DOHH2 (cell line): ENCODE measurements at regions not wholly inside any gene's neighbourhood (a gene's known extent, or its start where the extent isn't known, plus 50 kb on each side); places are given as distances from the start of the nearest gene placed in this dataset.

Experiments
- H3F3A ChIP-seq: fragments of 200-600 bp; sonication (generic), shearing (Covaris generic); 2 replicates; pipeline ENCODE4 v1.6.0; 2016; ENCODE audit warnings: antibody characterized with exemption, mild to moderate bottlenecking; ENCODE audit not compliant: control insufficient read depth, insufficient read depth
- H3K27ac ChIP-seq: fragments of 200-600 bp; sonication (generic); 2 replicates; pipeline ENCODE4 v1.5.1; 2014; ENCODE audit warnings: low read depth, mild to moderate bottlenecking, low read length, moderate library complexity
- H3K27me3 ChIP-seq: fragments of 200-600 bp; sonication (generic); 2 replicates; pipeline ENCODE4 v1.6.1; 2014; ENCODE audit warnings: mild to moderate bottlenecking, low read length, mixed read lengths; ENCODE audit not compliant: control insufficient read depth
- H3K36me3 ChIP-seq: fragments of 200-600 bp; sonication (generic); 2 replicates; pipeline ENCODE4 v1.6.1; 2014; ENCODE audit warnings: mild to moderate bottlenecking, low read length, moderate library complexity, mixed read lengths; ENCODE audit not compliant: control insufficient read depth
- H3K4me1 ChIP-seq: fragments of 200-600 bp; sonication (generic); 2 replicates; pipeline ENCODE4 v1.6.1; 2014; ENCODE audit warnings: mild to moderate bottlenecking, low read length, mixed read lengths; ENCODE audit not compliant: control insufficient read depth
- H3K4me2 ChIP-seq: fragments of 200-600 bp; sonication (generic); 2 replicates; pipeline ENCODE4 v1.6.0; 2014; ENCODE audit warnings: mild to moderate bottlenecking, low read length, moderate library complexity
- H3K4me3 ChIP-seq: fragments of 200-600 bp; sonication (generic); 2 replicates; pipeline ENCODE4 v1.5.1; 2014; ENCODE audit warnings: mild to moderate bottlenecking, low read length, mixed read lengths
- H3K79me2 ChIP-seq: fragments of 200-600 bp; sonication (generic); 2 replicates; pipeline ENCODE4 v1.6.1; 2014; ENCODE audit warnings: mild to moderate bottlenecking, low read length, mixed read lengths; ENCODE audit not compliant: control insufficient read depth
- H3K9me2 ChIP-seq: fragments of 200-600 bp; sonication (generic); replicated peaks from 2 replicates; pipeline ENCODE4 v1.6.1; 2014; ENCODE audit warnings: mild to moderate bottlenecking, low read length, mixed read lengths; ENCODE audit not compliant: control insufficient read depth
- H3K9me3 ChIP-seq: fragments of 200-600 bp; sonication (generic); 2 replicates; pipeline ENCODE4 v1.6.1; 2014; ENCODE audit warnings: antibody characterized with exemption, low read length, mixed read lengths; ENCODE audit not compliant: control insufficient read depth, insufficient read depth
- H4K20me1 ChIP-seq: fragments of 200-600 bp; sonication (generic); 2 replicates; pipeline ENCODE4 v1.6.0; 2014; ENCODE audit warnings: low read depth, mild to moderate bottlenecking, antibody characterized with exemption, low read length, moderate library complexity; ENCODE audit not compliant: control insufficient read depth, insufficient read depth
- CTCF ChIP-seq: fragments of 200-600 bp; sonication (generic); IDR thresholded peaks from one replicate; pipeline ENCODE4 v1.5.1; 2014; ENCODE audit warnings: antibody characterized with exemption, mild to moderate bottlenecking, low read depth, low read length; ENCODE audit not compliant: poor library complexity, severe bottlenecking
- EZH2phosphoT487 ChIP-seq: fragments of 200-600 bp; sonication (generic); IDR thresholded peaks from 2 replicates; pipeline ENCODE4 v1.6.1; 2017; ENCODE audit warnings: borderline replicate concordance, mild to moderate bottlenecking, antibody characterized with exemption, low read length, moderate library complexity, mixed read lengths

GRCh38 chr6:82488403-82488802, 124.8 kb downstream of the TPBG start:
- Histone ChIP-seq H3K9me3 (peaks cover 4% of the 10 kb centered on the region), H3K27me3 (no peaks in the 10 kb centered on the region), H3K79me2 (no peaks in the 10 kb centered on the region), H3K27ac (no peak overlapping the region), H3K4me3 (no peak overlapping the region), H4K20me1 (no peaks in the 10 kb centered on the region), H3K36me3 (no peaks in the 10 kb centered on the region), H3K4me1 (no peaks in the 10 kb centered on the region), H3F3A (no peaks in the 10 kb centered on the region), H3K4me2 (no peak overlapping the region), H3K9me2 (no peaks in the 10 kb centered on the region)
- no peak for TF ChIP-seq EZH2phosphoT487
- no peak for TF ChIP-seq CTCF

- no peaks in the 10 kb centered on the region for H3K4me1 ChIP-seq
- H3F3A ChIP-seq, result no peaks in the 10 kb centered on the region
- H3K9me2 ChIP-seq, result no peaks in the 10 kb centered on the region
- H3K79me2 ChIP-seq, result no peaks in the 10 kb centered on the region
- H3K9me3 ChIP-seq, result no peaks in the 10 kb centered on the region; the same call in 1 of the 2 replicates
- H3K27ac ChIP-seq, result no peak overlapping the region
- H3K27me3 ChIP-seq, result no peaks in the 10 kb centered on the region
- TF ChIP-seq CTCF (no peak), EZH2phosphoT487 (no peak)
- no peak overlapping the region for H3K4me3 ChIP-seq
- no peak overlapping the region for H3K4me2 ChIP-seq
- H3K36me3 ChIP-seq, result no peaks in the 10 kb centered on the region
- no peaks in the 10 kb centered on the region for H4K20me1 ChIP-seq
Measured at GRCh38 chr6:82492134-82492533, 128.5 kb downstream of the TPBG start.

GRCh38 chr6:82493467-82493866, 129.8 kb downstream of the TPBG start:
- no peaks in the 10 kb centered on the region for H4K20me1 ChIP-seq

More at GRCh38 chr6:82493467-82493866, 129.8 kb downstream of the TPBG start:
- no peaks in the 10 kb centered on the region for H3K4me1 ChIP-seq
- no peaks in the 10 kb centered on the region for H3K27me3 ChIP-seq
- no peak for TF ChIP-seq CTCF
- TF ChIP-seq EZH2phosphoT487, result no peak
- no peaks in the 10 kb centered on the region for H3K79me2 ChIP-seq
- no peak overlapping the region for H3K4me2 ChIP-seq
- H3K4me3 ChIP-seq, result no peak overlapping the region
- H3K27ac ChIP-seq, result no peak overlapping the region
- no peaks in the 10 kb centered on the region for H3F3A ChIP-seq
- no peaks in the 10 kb centered on the region; the same call in 1 of the 2 replicates for H3K9me3 ChIP-seq
- H3K36me3 ChIP-seq, result no peaks in the 10 kb centered on the region
- H3K9me2 ChIP-seq, result no peaks in the 10 kb centered on the region
